ENCODE measurements at regions not wholly inside any gene's neighbourhood (a gene's known extent, or its start where the extent isn't known, plus 50 kb on each side); places are given as distances from the start of the nearest gene placed in this dataset.

- H3K9ac ChIP-seq (ENCODE audit: low read length in 3 of 3): no peak overlapping the region
- no peak overlapping the region for H3K4me3 ChIP-seq (ENCODE audit: low read length in 3 of 3)
- FAIRE-seq (no peak), DNase-seq (peak in 2 of 5 donors; percentile 8 to 23)
- H3K4me1 ChIP-seq (ENCODE audit: control insufficient read depth in 2 of 3, insufficient read depth in 2 of 3, low read depth in 1 of 3, low read length in 3 of 3): no peaks in the 10 kb centered on the region
- no peaks in the 10 kb centered on the region for H3K36me3 ChIP-seq (ENCODE audit: control insufficient read depth in 2 of 3, insufficient read depth in 3 of 3, low read length in 3 of 3)
- no peaks in the 10 kb centered on the region for H3K9me3 ChIP-seq (ENCODE audit: control insufficient read depth in 2 of 3, insufficient read depth in 1 of 3, low read length in 3 of 3)
- H3K27me3 ChIP-seq (ENCODE audit: control insufficient read depth, insufficient read depth, low read length): no peaks in the 10 kb centered on the region
- TF ChIP-seq CTCF (IDR thresholded peaks at IDR 0.05; ENCODE audit: borderline replicate concordance, extremely low read depth, insufficient read depth): no peak
- H3K27ac ChIP-seq (ENCODE audit: low read depth in 2 of 2, low read length in 2 of 2): no peak overlapping the region
- intact Hi-C loops (cut with DNase I): no loop called here
Observed at GRCh38 chr12:16789204-16789790, 183.3 kb upstream of the LMO3 start.

GRCh38 chr12:16788506-16789203 is 182.7 kb upstream of the LMO3 start:
- Histone ChIP-seq H3K36me3 (ENCODE audit: control insufficient read depth in 2 of 3, insufficient read depth in 3 of 3, low read length in 3 of 3) (no peaks in the 10 kb centered on the region), H3K9ac (ENCODE audit: low read length in 3 of 3) (no peak overlapping the region), H3K9me3 (ENCODE audit: control insufficient read depth in 2 of 3, insufficient read depth in 1 of 3, low read length in 3 of 3) (no peaks in the 10 kb centered on the region), H3K4me1 (ENCODE audit: control insufficient read depth in 2 of 3, insufficient read depth in 2 of 3, low read depth in 1 of 3, low read length in 3 of 3) (no peaks in the 10 kb centered on the region), H3K27me3 (ENCODE audit: control insufficient read depth, insufficient read depth, low read length) (no peaks in the 10 kb centered on the region), H3K27ac (ENCODE audit: low read depth in 2 of 2, low read length in 2 of 2) (no peak overlapping the region), H3K4me3 (ENCODE audit: low read length in 3 of 3) (no peak overlapping the region)
- intact Hi-C loops (cut with DNase I): no loop called here
- DNase-seq: no peak
- TF ChIP-seq CTCF (IDR thresholded peaks at IDR 0.05; ENCODE audit: borderline replicate concordance, extremely low read depth, insufficient read depth): no peak
- no peak for FAIRE-seq

GRCh38 chr12:16785953-16786352 is 180.0 kb upstream of the LMO3 start:
- FAIRE-seq (no peak), DNase-seq (no peak)
- no peak overlapping the region for H3K9ac ChIP-seq (ENCODE audit: low read length in 3 of 3)
- no peaks in the 10 kb centered on the region for H3K9me3 ChIP-seq (ENCODE audit: control insufficient read depth in 2 of 3, insufficient read depth in 1 of 3, low read length in 3 of 3)
- TF ChIP-seq CTCF (IDR thresholded peaks at IDR 0.05; ENCODE audit: borderline replicate concordance, extremely low read depth, insufficient read depth): no peak
- intact Hi-C loops (cut with DNase I): no loop called here
- H3K27ac ChIP-seq (ENCODE audit: low read depth in 2 of 2, low read length in 2 of 2): no peak overlapping the region
- no peaks in the 10 kb centered on the region for H3K36me3 ChIP-seq (ENCODE audit: control insufficient read depth in 2 of 3, insufficient read depth in 3 of 3, low read length in 3 of 3)
- H3K4me3 ChIP-seq (ENCODE audit: low read length in 3 of 3): no peak overlapping the region
- no peaks in the 10 kb centered on the region for H3K4me1 ChIP-seq (ENCODE audit: control insufficient read depth in 2 of 3, insufficient read depth in 2 of 3, low read depth in 1 of 3, low read length in 3 of 3)
- no peaks in the 10 kb centered on the region for H3K27me3 ChIP-seq (ENCODE audit: control insufficient read depth, insufficient read depth, low read length)

Data from kidney (tissue), 13 donors.